GM12878 (cell line): ENCODE measurements at regions not wholly inside any gene's neighbourhood (a gene's known extent, or its start where the extent isn't known, plus 50 kb on each side); places are given as distances from the start of the nearest gene placed in this dataset.

Experiments
- ATAC-seq: fragments of 200-7000 bp; cut with Tn5 transposase; 3 replicates; pipeline ENCODE4 v1.9.1; 2020; ENCODE audit warnings: mild to moderate bottlenecking, moderate library complexity
- BruUV-seq: library from RNA; stranded (reverse); fragments of 400-500 nt; replicated peaks from 2 replicates; lab custom pipeline; 2021; lab: Mats Ljungman, UMichigan
- CTCF ChIA-PET: fragments of 300-600 bp; sonication (Branson Sonifier 250); formaldehyde crosslinking; extraction: SDS; loops from one replicate; lab custom pipeline; 2021; ENCODE audit warnings: inconsistent platforms; lab: Yijun Ruan, JAX
- POLR2A ChIA-PET: fragments of 350-600 bp; formaldehyde crosslinking; extraction: SDS; loops from one replicate; lab custom pipeline; 2021; ENCODE audit warnings: inconsistent platforms; lab: Charles Lee
- RAD21 ChIA-PET: fragments of 300-600 bp; sonication (Branson Sonifier 250); formaldehyde crosslinking; loops from one replicate; lab custom pipeline; 2023; ENCODE audit warnings: antibody characterized with exemption; ENCODE audit not compliant: unreplicated experiment; lab: Charles Lee
- SMC1A ChIA-PET: fragments of 300-600 bp; sonication (Branson Sonifier 250); formaldehyde crosslinking; loops from one replicate; lab custom pipeline; 2023; ENCODE audit not compliant: unreplicated experiment, uncharacterized antibody; lab: Charles Lee
- DNase-seq: peaks from one replicate; pipeline ENCODE4 v3.0.0-alpha.2; 2011; ENCODE audit warnings: low read depth, low spot score
- FAIRE-seq: peaks from 3 replicates; lab custom pipeline; 2011; peaks lifted over from hg19 to GRCh38; lab: Jason Lieb, UNC
- H2AFZ ChIP-seq: 2 replicates; pipeline ENCODE4 v1.6.0; 2011; ENCODE audit warnings: low read depth, low read length, control low read depth; ENCODE audit not compliant: control insufficient read depth
- H3K27ac ChIP-seq: 2 replicates; pipeline ENCODE4 v1.5.1; 2011; ENCODE audit warnings: control low read depth; ENCODE audit not compliant: control insufficient read depth, insufficient read depth
- H3K27me3 ChIP-seq, 2 experiments: replicated peaks in 1 of 2; 2 replicates each; pipeline versions ENCODE4 v1.6.0 to v1.6.1; 2011; ENCODE audit warnings: low read length in 1 of 2; ENCODE audit not compliant: control insufficient read depth in 2 of 2, insufficient read depth in 2 of 2
- H3K36me3 ChIP-seq, 2 experiments: 2 replicates each; pipeline ENCODE4 v1.5.1; 2011; ENCODE audit warnings: low read length in 1 of 2; ENCODE audit not compliant: control insufficient read depth in 2 of 2, insufficient read depth in 2 of 2
- H3K4me1 ChIP-seq: 2 replicates; pipeline ENCODE4 v1.6.1; 2011; ENCODE audit warnings: mild to moderate bottlenecking, low read length, moderate library complexity, mixed read lengths; ENCODE audit not compliant: control insufficient read depth, insufficient read depth
- H3K4me2 ChIP-seq: 2 replicates; pipeline ENCODE4 v1.6.0; 2011; ENCODE audit warnings: control low read depth; ENCODE audit not compliant: control insufficient read depth, insufficient read depth
- H3K4me3 ChIP-seq: fragments of 200-600 bp; sonication (generic); 2 replicates; pipeline ENCODE4 v1.5.1; 2016
- H3K79me2 ChIP-seq: 2 replicates; pipeline ENCODE4 v1.6.0; 2011; ENCODE audit warnings: low read length; ENCODE audit not compliant: control insufficient read depth, insufficient read depth
- H3K9ac ChIP-seq: 2 replicates; pipeline ENCODE4 v1.8.0; 2011; ENCODE audit warnings: low read length, control low read depth, mixed read lengths; ENCODE audit not compliant: control insufficient read depth, insufficient read depth
- H3K9me3 ChIP-seq: replicated peaks from 3 replicates; pipeline ENCODE4 v1.5.1; 2011; ENCODE audit warnings: mild to moderate bottlenecking, low read length; ENCODE audit not compliant: control insufficient read depth, insufficient read depth
- H4K20me1 ChIP-seq: 2 replicates; pipeline ENCODE4 v1.6.0; 2011; ENCODE audit not compliant: control insufficient read depth, insufficient read depth
- ATF3 ChIP-seq: IDR thresholded peaks from 2 replicates; pipeline ENCODE4 v1.6.1; 2011; ENCODE audit warnings: low read depth, mild to moderate bottlenecking, low read length, moderate library complexity, borderline replicate concordance; ENCODE audit errors: extremely low read depth
- BCL3 ChIP-seq: IDR thresholded peaks from 2 replicates; pipeline ENCODE4 v1.6.1; 2011; ENCODE audit warnings: borderline replicate concordance, low read depth, mild to moderate bottlenecking, moderate library complexity, low read length; ENCODE audit not compliant: insufficient read depth, poor library complexity, severe bottlenecking
- BMI1 ChIP-seq: fragments of 450-650 bp; IDR thresholded peaks from 2 replicates; pipeline ENCODE4 v1.6.1; 2016; ENCODE audit warnings: mild to moderate bottlenecking, moderate library complexity, borderline replicate concordance
- CBFB ChIP-seq: IDR thresholded peaks from 2 replicates; pipeline ENCODE4 v1.6.1; 2016; ENCODE audit warnings: antibody characterized with exemption, low read depth
- CBX3 ChIP-seq: fragments of 200-600 bp; sonication (generic); IDR thresholded peaks from 2 replicates; pipeline ENCODE4 v1.6.1; 2016; ENCODE audit warnings: low read depth, borderline replicate concordance
- CREB1 ChIP-seq: IDR thresholded peaks from 2 replicates; pipeline ENCODE4 v1.6.1; 2012; ENCODE audit warnings: low read depth, mild to moderate bottlenecking, inconsistent platforms
- EGR1 ChIP-seq, 2 experiments: IDR thresholded peaks; 1 replicate in 1 of 2; 2 replicates in 1 of 2; pipeline ENCODE4 v1.6.1; 2011 to 2012; ENCODE audit warnings: low read depth in 2 of 2, low read length in 2 of 2, borderline replicate concordance in 1 of 2, mild to moderate bottlenecking in 1 of 2, moderate library complexity in 1 of 2
- ELK1 ChIP-seq: IDR thresholded peaks from 2 replicates; pipeline ENCODE4 v1.6.1; 2012; ENCODE audit warnings: low read depth, low read length, improper control_type of control experiment
- EP300 ChIP-seq, 2 experiments: fragments of 150-350 bp in 1 of 2; IDR thresholded peaks; 2 replicates each; pipeline ENCODE4 v1.6.1; 2011 to 2012; ENCODE audit warnings: low read depth in 2 of 2, low read length in 2 of 2, borderline replicate concordance in 1 of 2, improper control_type of control experiment in 1 of 2, inconsistent platforms in 1 of 2; ENCODE audit not compliant: control insufficient read depth in 1 of 2
- FOXM1 ChIP-seq: IDR thresholded peaks from 2 replicates; pipeline ENCODE4 v1.6.1; 2012; ENCODE audit warnings: low read depth, mild to moderate bottlenecking, inconsistent platforms, low read length, moderate library complexity
- MYC ChIP-seq: IDR thresholded peaks from 2 replicates; pipeline ENCODE4 v1.6.1; 2011; ENCODE audit warnings: mild to moderate bottlenecking, low read length, moderate library complexity, inconsistent platforms; ENCODE audit not compliant: insufficient read depth, insufficient replicate concordance, insufficient read length, severe bottlenecking
- NR2F1 ChIP-seq: fragments of 450-650 bp; conservative IDR thresholded peaks from 2 replicates; pipeline ENCODE4 v1.6.1; 2017; ENCODE audit warnings: mild to moderate bottlenecking
- NRF1 ChIP-seq: conservative IDR thresholded peaks from 2 replicates; pipeline ENCODE4 v1.6.1; 2011; ENCODE audit warnings: mild to moderate bottlenecking, low read depth, low read length, improper control_type of control experiment
- POU2F2 ChIP-seq: IDR thresholded peaks from 3 replicates; pipeline ENCODE4 v1.6.1; 2011; ENCODE audit warnings: low read depth, mild to moderate bottlenecking, low read length, borderline replicate concordance
- RAD21 ChIP-seq: IDR thresholded peaks from 2 replicates; pipeline ENCODE4 v1.6.1; 2011; ENCODE audit warnings: mild to moderate bottlenecking, low read depth, low read length, moderate library complexity; ENCODE audit not compliant: insufficient read depth
- RCOR1 ChIP-seq: conservative IDR thresholded peaks from 2 replicates; pipeline ENCODE4 v1.6.1; 2012; ENCODE audit warnings: low read depth, low read length, improper control_type of control experiment
- RUNX3 ChIP-seq: IDR thresholded peaks from 2 replicates; pipeline ENCODE4 v1.6.1; 2012; ENCODE audit warnings: low read length, inconsistent platforms
- SP1 ChIP-seq: IDR thresholded peaks from one replicate; pipeline ENCODE4 v1.6.1; 2011; ENCODE audit warnings: low read depth, low read length
- ZBED1 ChIP-seq: IDR thresholded peaks from 2 replicates; pipeline ENCODE4 v1.6.1; 2016; ENCODE audit warnings: borderline replicate concordance
- ZBTB33 ChIP-seq: fragments of 450-650 bp; IDR thresholded peaks from 2 replicates; pipeline ENCODE4 v1.6.1; 2017; ENCODE audit warnings: mild to moderate bottlenecking
- WGBS: methylation state at CpG from one replicate; pipeline ENCODE4 v1.1.6; 2016; ENCODE audit warnings: low lambda C conversion rate; ENCODE audit not compliant: insufficient replicate concordance, insufficient coverage; ENCODE audit errors: missing lambda C conversion rate; 5-methylcytosine and 5-hydroxymethylcytosine counted together
- in situ Hi-C: fragments of 300-500 bp; cut with MboI; formaldehyde crosslinking; loops from 9 replicates; pipeline ENCODE4 v1.14.3; 2018; ENCODE audit warnings: mixed read lengths
- intact Hi-C: fragments of 100-400 bp; cut with micrococcal nuclease; formaldehyde crosslinking; loops from one replicate; pipeline ENCODE4 v1.14.2; 2022; ENCODE audit not compliant: unreplicated experiment

GRCh38 chr9:108158236-108158995, 668.8 kb upstream of the KLF4 start:
- Histone ChIP-seq H3K4me3 (no peak overlapping the region), H3K9ac (no peak overlapping the region), H3K9me3 (no peaks in the 10 kb centered on the region), H3K4me1 (no peaks in the 10 kb centered on the region), H3K4me2 (no peak overlapping the region), H3K27me3 (no peaks in the 10 kb centered on the region), H3K27ac (no peak overlapping the region), H4K20me1 (no peaks in the 10 kb centered on the region), H3K79me2 (no peaks in the 10 kb centered on the region), H2AFZ (no peak overlapping the region), H3K36me3 (no peaks in the 10 kb centered on the region)
- FAIRE-seq (no peak), ATAC-seq (no peak), DNase-seq (no peak)
- ChIA-PET CTCF (no interaction called here), SMC1A (no interaction called here), POLR2A (no interaction called here), RAD21 (no interaction called here)
- in situ Hi-C loops = no loop called here
- WGBS = 16% methylated on average over 4 of the region's 4 CpGs
- no peak for TF ChIP-seq BMI1
- TF ChIP-seq RCOR1 = no peak
- TF ChIP-seq CBFB = no peak
- no peak for TF ChIP-seq CBX3
- TF ChIP-seq SP1 = no peak
- no peak for TF ChIP-seq BCL3
- no peak for TF ChIP-seq EGR1 (IDR thresholded peaks at IDR 0.05; ENCODE audit: borderline replicate concordance in 1 of 2, low read depth in 2 of 2, low read length in 2 of 2)
- no peak for TF ChIP-seq RAD21
- no peak for TF ChIP-seq EP300 (IDR thresholded peaks at IDR 0.05; ENCODE audit: borderline replicate concordance in 1 of 2, control insufficient read depth in 1 of 2, low read depth in 2 of 2, low read length in 2 of 2)
- no peak for TF ChIP-seq ATF3
- no peak for TF ChIP-seq NR2F1
- no peak for TF ChIP-seq ZBTB33
- TF ChIP-seq MYC = no peak
- TF ChIP-seq ELK1 = no peak
- no peak for TF ChIP-seq POU2F2
- no peak for TF ChIP-seq CREB1
- no peak for TF ChIP-seq FOXM1
- no peak for TF ChIP-seq NRF1
- TF ChIP-seq ZBED1 = no peak
- no peak for TF ChIP-seq RUNX3
- intact Hi-C loops = no loop called here
- no TSS peak for BruUV-seq
